ENCODE measurements at regions not wholly inside any gene's neighbourhood (a gene's known extent, or its start where the extent isn't known, plus 50 kb on each side); places are given as distances from the start of the nearest gene placed in this dataset.

DNA sequence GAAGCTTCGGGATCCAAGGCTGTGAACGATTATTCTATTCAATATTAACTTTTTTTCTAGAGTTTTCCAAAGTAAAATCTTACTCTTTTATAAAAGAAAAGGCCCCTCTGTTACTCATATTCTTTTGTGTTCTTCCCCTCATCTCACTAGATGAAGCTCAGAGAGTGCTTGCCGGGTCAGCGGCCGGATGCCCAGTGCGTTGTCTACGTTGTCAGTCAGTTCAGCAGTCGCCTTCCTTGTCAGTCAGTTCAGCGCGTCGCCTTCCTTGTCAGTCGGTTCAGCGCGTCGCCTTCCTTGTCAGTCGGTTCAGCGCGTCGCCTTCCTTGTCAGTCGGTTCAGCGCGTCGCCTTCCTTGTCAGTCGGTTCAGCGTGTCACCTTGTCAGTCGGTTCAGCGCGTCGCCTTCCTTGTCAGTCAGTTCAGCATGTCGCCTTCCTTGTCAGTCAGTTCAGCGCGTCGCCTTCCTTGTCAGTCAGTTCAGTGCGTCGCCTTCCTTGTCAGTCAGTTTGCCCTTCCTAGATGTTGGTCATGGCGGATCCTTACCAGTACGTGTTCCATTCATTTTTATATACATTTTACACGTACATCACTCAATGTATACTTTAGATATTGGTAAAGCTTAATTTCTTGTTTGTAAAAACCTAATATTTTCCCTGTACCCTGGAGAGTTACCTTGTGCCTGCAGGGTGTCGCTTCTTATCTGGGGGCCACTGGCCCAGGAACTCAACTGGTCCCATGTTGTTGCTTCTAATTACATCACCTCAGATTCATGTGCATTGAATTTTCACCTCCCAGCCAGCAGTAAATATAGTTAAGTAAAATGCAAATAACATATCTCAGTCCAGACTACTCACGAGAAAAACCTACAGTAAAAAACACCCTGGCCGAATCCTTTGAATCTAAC lies 206.9 kb downstream of the ASB1 start:
- TF ChIP-seq, protein P1, sequence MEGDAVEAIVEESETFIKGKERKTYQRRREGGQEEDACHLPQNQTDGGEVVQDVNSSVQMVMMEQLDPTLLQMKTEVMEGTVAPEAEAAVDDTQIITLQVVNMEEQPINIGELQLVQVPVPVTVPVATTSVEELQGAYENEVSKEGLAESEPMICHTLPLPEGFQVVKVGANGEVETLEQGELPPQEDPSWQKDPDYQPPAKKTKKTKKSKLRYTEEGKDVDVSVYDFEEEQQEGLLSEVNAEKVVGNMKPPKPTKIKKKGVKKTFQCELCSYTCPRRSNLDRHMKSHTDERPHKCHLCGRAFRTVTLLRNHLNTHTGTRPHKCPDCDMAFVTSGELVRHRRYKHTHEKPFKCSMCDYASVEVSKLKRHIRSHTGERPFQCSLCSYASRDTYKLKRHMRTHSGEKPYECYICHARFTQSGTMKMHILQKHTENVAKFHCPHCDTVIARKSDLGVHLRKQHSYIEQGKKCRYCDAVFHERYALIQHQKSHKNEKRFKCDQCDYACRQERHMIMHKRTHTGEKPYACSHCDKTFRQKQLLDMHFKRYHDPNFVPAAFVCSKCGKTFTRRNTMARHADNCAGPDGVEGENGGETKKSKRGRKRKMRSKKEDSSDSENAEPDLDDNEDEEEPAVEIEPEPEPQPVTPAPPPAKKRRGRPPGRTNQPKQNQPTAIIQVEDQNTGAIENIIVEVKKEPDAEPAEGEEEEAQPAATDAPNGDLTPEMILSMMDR (IDR thresholded peaks at IDR 0.05): no peak
- no peak for TF ChIP-seq POLR2A (IDR thresholded peaks at IDR 0.05)
